Lung microvascular endothelial cell (primary cell): ENCODE measurements at regions not wholly inside any gene's neighbourhood (a gene's known extent, or its start where the extent isn't known, plus 50 kb on each side); places are given as distances from the start of the nearest gene placed in this dataset.

Experiments
- DNase-seq, 2 donors: peaks; one replicate each; pipeline versions ENCODE4 v3.0.0 to v3.0.0-alpha.2; 2010; ENCODE audit warnings: low read depth in 2 of 2

DNA sequence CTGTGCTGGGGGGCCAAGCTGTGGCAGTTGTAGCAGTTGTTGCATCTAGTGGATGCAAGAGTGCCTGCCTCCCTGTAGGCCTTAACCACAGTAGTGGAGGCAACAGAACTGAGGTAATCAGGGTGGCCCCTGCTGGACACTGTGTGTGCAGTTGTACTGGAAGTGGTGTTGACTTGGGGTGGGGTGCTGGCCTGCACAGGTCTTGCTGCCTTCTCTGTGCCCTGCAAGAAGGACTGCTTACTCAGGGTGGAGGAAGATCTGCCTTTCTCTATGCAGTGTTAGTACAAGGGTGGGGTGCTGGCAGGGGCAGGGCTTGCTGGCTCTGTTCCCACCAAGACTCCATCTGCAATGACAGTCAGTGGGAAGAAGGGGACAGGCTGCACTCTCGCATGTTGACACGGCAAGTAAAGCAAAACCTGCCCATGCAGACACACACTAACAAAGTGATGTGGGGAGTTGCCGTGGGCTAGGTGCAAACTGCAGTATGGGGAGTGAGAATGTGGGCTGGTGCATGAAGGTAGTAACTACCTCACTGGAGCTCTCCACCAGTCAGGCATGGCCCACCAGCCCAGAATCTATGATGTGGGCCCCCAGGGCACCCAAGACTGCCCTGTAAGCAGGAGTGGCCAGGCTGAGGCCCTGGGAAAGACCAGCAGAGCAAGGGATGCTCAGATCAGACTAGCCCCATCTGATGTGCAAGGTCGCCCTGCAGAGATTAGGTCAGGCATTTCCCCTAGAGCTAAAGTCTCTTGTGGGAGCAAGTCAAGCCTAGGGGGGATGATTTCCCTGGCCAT, 594.9 kb downstream of the TECRL start:
- no peak for DNase-seq

DNA sequence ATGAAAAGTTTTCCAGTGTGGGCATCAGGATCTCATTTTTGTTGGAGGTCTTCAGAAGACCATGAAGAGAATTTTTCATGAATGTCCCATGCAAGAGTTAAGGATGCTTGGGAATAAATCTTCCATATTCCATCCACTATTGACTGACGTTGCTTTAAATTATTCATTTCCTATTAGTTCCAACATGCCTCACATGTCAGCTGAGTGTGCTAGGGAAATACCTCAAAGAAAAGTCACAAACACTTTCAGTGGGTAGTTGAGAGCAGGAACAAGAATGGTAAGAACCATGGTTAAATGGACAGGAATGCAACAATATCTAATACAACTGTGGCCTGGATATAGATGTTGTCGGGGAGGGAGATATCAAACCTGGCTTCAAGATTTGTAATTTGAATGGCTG, 610.1 kb downstream of the TECRL start:
- DNase-seq: no peak

DNA sequence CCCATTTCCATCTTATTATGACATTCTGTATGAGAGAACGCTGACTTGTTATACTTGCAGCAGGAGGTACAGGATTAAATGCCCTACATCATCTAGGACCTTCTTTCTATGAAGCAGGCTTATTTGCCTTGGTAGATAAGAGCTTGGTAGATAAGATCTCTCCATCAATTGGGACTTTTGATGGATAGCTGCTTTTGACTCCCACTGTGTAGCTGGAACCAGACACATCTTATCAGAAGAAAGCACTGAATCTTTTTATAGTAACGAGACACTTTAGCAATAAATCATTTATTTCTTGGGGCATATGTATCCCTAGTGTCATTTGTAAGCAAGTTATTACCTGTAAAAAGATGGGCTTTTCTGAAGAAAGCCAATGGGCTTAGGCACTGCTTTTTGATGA, 613.9 kb downstream of the TECRL start:
- DNase-seq: no peak

DNA sequence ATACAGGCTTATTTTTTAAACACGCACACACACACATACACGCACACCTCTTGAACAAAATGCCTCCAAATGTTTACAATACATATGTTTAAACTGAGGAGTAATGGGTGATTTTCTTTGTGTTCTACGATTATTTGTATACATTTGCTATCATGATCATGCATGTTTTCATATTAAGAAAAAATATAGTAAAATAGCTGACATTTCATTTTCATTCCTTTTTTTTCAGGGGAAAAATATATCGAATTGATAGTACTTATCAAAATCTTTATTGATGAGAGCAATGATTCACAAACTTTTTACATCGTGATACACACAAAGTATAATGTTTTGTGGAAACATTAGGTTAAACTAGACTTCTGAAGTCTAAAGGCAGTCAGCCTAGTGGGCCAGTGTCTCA, 618.9 kb downstream of the TECRL start:
- no peak for DNase-seq

DNA sequence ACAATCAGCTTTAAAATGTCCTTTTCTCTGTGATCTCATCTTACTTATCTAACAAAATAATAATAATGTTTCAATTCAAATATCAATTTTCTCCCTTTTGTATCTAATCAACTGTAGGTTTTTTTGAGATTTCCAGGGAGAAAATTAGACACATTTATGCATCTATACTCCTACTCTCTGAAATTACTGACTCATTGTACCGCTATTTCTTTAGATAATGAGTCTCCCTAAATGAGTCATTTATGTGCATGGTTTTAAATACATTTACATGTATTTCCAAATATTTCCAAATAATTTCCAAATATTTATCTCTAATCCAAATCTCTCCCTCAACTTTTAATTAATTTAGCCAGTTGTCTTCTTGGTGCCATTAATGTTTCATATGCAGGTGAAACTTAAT, 621.0 kb downstream of the TECRL start:
- no peak for DNase-seq

DNA sequence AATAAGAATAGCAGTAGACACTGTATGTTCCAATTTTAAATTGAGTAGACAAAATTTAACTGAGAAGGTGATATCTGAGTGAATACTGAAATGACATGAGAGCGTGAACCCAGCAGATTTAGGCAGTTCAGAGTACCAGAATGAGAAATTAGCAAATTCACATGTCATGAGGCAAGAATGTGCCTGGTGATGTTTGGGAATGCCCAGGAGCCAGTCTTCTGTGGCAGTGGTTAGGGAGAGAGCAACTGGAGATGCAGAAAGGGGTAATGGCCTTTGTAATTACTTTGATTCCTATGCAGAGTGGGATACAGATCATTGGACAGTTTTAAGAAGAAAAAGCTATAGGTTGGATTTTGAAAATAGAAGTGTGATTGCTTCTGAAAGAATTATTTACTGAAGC, 621.9 kb downstream of the TECRL start:
- no peak for DNase-seq

DNA sequence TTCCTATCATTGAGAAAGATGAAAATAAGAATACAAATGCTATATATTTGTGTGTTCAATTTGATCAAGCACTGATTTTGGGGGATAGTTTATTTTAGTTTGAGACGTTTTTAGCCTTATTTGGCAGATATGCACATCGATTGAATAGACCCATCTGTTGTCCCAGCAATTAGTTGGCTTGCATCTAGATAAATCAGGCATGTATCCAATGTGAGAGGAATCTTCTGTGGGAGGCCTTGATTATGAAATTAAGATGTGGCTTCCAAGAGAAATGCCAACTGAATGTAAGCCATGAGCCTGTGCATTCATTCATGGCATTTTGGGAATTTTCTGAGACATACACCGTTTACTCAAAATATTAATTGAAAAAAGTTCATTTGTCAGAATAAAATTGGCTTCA, 623.1 kb downstream of the TECRL start:
- no peak for DNase-seq

DNA sequence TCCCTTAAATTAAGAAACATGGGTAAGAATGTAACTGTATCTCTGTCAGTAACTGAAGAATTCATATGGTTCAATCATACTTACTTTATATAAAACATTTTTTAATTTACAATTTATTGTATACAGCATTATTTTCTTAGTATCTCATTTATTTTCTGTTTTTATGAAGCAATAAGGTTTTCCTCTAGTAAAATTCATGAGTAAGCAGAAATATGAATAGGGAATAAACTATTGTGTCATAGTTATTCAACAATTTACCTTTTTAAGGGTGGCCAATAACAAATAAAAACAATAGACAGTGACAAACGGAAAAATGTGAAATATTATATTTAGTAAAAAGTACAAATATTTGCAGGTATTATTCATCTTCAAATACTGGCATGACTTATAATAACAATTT, 624.4 kb downstream of the TECRL start:
- DNase-seq: no peak

DNA sequence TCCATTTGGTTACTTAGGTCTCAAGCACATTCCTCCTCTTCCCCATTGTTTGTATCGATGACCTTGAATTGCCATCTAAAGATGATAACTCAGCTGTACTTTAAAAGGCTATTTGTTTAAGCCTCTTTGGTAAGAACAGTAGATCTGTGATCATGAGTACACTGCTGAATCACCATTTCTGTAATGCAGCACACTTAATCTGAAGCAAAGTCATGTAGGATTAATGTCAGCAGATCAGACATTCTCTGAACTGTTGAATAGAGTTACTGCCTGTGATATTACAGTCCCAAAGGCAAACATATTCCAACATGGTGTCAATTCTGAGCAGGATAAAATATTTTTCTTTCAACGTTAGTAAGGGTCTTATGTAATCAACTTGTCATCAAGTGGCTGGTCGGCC, 631.6 kb downstream of the TECRL start:
- no peak for DNase-seq

DNA sequence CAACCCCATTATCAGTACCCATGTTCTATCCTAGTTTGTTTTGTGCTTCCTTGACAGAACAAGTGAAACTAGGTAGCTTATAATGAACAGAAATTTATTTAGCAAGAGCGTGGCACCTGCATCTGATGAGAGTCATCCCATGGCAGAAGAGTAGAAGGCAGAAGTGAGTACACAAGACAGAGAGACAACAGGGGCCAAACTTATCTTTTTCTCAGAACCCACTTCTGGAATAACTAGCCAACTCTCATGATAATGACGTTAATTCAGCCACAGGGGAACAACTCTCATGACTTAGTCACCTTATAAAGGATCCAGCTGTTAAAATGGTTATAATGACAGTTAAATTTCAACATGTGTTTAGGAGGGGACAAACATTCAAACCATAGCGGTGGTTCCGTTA, 644.9 kb downstream of the TECRL start:
- no peak for DNase-seq

DNA sequence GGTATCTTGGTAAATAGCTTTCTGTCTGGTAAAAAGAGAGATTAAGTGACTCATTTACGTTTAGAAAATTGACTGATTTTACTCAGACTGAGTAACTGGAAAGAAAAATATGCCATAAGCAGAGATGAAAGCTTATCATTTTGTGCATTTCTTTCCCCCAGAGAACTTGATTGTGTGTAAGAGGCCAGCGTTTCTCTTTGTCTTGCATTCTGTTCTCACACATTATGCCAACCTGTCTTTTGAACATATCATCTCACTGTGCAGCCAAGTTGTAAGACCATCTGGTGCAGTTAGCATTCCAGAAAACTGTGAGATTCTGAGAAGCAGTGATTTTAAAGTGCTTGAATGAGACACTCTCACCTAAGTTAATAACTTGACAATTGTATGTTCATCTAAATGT, 651.3 kb downstream of the TECRL start:
- DNase-seq: no peak

DNA sequence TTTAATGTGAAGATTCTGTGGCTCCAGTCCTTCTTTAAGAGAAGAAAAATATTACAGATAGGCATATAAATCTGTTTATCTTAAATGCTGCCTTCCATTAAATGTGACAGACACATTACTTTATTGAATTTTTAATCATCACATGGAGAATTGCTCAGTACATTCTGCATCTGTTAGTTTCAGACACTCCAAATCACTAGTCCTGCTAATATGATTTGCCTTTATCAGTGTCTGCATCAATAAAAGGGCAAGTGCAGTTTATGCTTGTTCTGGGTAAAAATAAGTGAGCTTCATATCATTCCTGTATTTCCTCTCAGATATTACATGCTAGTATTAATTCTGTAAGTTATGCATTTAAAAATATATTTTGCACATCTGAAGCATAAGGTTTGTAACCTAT, 666.4 kb downstream of the TECRL start:
- no peak for DNase-seq

DNA sequence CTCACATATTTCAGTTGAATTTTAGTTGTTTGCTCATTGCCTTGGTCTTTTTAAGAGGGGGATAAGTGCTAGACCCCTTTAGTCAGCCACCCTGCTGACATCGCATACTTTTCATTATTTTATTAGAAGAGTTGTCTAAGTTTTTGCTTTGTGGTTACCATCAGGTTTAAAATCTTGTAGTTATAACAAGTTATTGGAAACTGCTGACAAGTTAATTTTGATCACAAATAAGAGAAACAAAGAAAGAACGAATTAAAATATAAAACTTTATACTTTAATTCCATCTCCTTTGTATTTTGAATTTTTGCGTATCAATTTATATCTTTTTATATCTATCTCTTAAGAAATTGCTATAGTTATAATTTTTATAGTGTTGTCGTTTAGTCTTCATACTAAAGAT, 679.7 kb downstream of the TECRL start:
- DNase-seq: no peak

DNA sequence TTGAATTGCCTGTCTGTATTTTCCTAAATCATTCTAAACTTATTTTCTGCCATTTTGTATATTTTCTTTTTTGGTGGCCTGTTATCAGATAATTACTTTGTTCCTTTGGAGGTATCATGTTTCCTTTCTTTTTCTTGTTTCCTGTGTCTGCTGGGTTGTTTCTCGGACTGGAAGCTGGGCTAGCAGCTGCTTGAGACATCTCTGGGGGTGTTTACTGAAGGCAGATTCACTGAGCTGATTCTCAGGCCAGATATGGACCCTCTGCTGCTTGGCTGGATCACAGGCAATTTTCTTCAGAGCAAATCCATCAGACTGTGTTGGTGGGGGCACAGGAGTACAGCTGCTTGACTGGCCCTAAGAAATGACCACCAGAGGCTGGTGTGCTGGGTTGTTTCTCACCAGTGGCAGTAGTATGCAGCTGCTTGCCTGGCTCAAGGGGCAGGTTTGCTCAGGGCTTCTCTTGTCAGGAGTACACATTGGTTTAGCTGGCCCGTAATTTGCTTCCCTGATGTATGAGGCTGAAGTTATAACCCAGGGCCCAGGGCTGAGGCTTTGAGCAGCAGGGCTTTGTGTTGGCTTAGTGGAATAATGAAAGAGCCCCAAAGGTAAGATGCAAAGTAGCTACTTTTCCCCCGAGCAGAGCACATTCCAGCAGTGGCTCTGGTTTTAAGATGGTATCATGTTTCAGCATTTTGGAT, 680.6 kb downstream of the TECRL start:
- no peak for DNase-seq

DNA sequence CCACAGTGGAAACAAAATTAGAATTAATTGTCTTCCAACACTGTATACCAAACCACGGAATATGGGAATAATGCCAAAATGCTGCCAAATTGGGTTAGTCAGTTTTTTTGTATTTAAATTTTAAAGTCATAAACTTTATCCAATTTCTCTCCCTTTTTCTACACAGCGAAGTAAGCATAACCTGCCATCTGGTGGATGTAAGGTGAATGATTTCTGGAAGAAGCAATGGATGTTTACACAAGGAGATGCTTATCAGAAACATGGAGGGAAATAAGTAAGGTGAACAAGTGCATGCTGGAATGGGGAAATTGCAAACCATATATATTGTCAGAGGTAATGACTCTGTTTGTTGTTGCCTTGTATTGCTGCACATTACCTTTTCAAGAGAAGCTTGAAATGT, 691.9 kb downstream of the TECRL start:
- DNase-seq: peak in 1 of 2 donors; percentile 1

DNA sequence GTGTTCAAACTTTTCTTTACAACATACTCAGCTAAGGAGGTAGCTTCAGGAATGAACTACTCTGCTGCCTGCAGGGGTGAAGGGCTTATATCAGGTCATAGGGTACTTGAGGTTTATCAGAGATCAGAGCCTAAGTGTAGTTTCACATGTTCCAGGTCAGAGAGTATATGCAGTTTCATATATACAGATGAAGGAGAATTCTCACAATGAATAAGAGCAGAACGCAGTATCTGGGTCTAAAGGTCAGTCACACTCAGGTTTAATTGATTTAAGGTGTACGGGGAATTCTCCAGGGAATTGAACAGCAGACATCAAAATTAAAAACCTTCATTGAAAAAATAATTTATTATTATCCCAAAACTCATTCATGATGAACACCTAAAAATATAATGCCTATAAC, 700.6 kb downstream of the TECRL start:
- DNase-seq: no peak

DNA sequence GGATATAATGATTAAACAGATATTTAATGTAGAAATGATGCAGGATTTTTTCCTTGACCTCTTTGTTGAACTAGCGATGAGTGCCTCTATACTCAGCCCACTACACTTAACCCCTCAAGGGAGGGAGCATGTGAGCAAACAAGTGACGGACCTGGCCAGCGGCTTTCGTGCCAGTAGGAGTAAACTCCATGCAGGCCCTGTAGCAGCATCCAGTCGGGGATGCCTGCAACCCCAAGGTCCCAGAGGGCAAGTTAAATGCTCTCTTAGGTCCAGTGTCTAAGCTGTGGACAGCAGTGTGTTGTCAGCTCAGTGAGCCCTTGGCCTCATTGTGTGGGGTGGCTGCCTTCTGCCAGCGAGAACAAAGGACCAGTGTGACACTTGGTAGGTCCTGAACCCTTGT, 708.7 kb downstream of the TECRL start:
- no peak for DNase-seq

DNA sequence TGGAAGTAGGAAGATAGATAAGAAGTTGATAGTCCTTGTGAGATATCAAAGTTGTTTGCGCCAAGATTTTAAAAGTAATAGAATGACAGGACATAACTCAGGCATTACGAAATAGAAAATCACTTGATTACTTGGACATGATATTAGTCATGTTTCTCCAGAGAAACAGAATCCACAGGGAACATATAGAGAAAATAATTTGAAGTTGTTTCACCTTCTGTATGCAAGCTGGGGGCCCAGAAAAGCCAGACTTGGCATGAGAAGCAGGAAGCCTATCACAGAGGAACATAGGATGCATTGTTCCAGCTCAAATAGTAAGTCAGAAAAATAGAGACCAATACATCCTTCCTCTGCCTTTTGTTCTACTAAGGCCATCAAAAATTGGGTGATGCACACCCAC, 715.9 kb downstream of the TECRL start:
- DNase-seq: no peak

DNA sequence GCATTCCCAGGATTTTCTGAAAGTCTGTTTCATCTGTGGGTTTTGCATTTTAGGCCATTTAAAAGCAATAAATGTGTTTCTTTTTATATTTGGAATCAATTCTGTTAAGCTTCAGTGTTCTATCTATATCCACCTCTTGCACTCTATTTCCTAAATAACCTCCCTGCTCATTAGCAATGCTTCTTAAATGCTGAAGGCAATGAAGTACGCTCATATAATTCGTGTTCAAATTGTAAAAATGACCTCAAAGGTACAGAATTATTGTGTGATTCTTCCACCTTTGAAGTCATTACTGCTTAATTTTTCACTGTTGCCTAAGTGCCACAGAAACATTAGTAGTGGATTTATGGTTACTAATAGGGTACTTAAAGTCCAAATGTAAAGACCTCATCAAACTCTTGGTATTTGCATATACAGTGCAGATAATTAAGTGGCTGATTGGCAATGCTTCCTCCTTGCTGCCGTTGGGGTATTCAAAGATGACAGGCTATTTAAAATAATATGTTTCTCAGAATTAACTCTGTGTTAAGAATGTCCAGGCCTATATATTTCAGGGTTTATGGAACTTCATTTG, 730.8 kb downstream of the TECRL start:
- no peak for DNase-seq

DNA sequence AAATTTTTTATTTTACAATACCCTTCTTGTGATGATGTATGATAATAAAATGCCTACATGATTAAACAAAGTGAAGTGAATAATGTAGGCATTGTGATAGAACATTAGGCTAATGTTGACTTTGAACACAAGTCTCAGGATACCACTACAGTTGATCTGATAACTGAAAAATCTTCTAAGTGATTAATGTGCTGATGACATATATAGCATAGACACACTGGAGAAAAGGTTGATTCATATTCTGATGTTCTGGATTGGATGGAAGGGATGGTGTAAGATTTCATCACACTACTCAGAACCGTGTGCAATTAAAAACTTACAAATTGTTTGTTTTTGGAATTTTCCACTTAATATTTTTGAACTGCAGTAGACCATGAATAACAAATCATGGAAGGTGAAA, 738.5 kb downstream of the TECRL start:
- no peak for DNase-seq

DNA sequence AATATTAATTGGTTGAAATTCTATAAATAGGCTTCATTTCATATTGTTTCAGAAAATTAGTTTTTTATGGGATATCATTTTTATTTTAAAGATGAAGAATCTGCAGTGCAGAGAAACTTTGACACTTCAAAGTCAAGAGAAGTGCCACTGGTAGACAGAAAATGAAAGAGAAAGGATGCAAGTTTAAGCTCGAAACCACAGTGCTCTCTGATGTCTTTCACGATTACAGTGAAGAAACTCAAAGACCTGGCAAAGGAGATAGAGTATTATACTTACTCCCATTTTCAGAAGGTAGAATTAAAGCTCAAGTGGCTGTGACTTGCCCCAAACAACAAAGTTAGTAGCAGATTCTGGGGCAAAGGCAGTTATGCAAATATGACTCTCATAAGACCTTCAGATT, 745.4 kb downstream of the TECRL start:
- no peak for DNase-seq

DNA sequence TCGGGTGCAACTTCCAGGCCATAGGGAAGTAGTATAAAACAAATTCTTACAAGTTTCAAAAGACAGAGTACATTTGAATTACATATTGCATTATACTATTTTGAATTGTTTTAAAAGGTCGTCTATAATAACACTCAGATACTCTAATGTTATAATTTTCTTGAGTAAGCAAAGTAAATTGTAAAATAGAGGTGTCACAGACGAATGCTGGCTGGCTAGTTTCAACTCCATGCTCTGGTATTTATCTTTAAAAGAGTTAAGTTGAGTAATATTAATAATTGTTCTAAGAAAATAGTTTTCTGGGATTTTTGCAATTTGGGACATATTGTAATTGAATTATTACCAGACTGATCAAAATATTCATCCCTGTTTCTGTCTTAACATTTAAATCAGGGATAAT, 764.9 kb downstream of the TECRL start:
- DNase-seq: no peak

DNA sequence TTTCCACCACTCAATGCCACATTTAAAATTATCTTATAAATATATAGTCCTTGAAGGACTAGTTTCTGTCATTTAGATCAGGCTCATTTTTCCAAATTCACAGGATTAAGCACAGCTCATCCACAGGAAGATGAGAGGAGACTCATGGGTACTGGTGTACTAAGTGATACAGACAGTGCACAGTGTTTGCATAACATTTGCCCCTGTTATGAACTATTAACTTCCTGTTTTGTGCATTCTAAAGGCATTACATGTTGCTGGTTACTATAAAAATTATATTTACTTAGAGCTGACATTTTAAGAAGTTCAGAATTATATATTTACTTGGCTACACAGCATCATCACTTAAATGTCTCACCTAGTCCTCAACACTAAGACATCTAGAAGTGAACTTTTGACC, 772.0 kb downstream of the TECRL start:
- DNase-seq: no peak
